ENCODE measurements at regions not wholly inside any gene's neighbourhood (a gene's known extent, or its start where the extent isn't known, plus 50 kb on each side); places are given as distances from the start of the nearest gene placed in this dataset.
"Not testable (repeated sequence)": the region's sequence is repeated elsewhere in the genome, so short reads cannot be mapped to it uniquely, and the experiment has no call there.

GRCh38 chr16:17977260-17977659, 359.3 kb downstream of the NPIPA8 start:
- DNase-seq: no peak

- DNase-seq: no peak
These were observed 364.0 kb downstream of the NPIPA8 start for GRCh38 chr16:17972460-17972943.

- DNase-seq: no peak
These were observed 365.7 kb downstream of the NPIPA8 start for GRCh38 chr16:17970816-17971331.

GRCh38 chr16:17970157-17970765, 366.3 kb downstream of the NPIPA8 start:
- no peak for DNase-seq

GRCh38 chr16:17965133-17965900, 371.2 kb downstream of the NPIPA8 start:
- no peak for DNase-seq

GRCh38 chr16:17964196-17964595, 372.3 kb downstream of the NPIPA8 start:
- no peak for DNase-seq

- no peak for DNase-seq
These were observed 373.2 kb downstream of the NPIPA8 start for GRCh38 chr16:17963185-17963836.

GRCh38 chr16:17962726-17963125, 373.8 kb downstream of the NPIPA8 start:
- DNase-seq: no peak

- not testable (repeated sequence) for DNase-seq
These were observed 374.7 kb downstream of the NPIPA8 start for GRCh38 chr16:17961822-17962221.

- DNase-seq: no peak
These were observed 385.2 kb downstream of the NPIPA8 start for GRCh38 chr16:17951378-17951777.

- DNase-seq: no peak
These were observed 386.6 kb downstream of the NPIPA8 start for GRCh38 chr16:17949982-17950250.

- DNase-seq: no peak
These were observed 387.2 kb downstream of the NPIPA8 start for GRCh38 chr16:17949141-17949981.

- DNase-seq: no peak
These were observed 388.9 kb downstream of the NPIPA8 start for GRCh38 chr16:17947637-17948036.

- DNase-seq: no peak
These were observed 389.4 kb downstream of the NPIPA8 start for GRCh38 chr16:17947165-17947564.

GRCh38 chr16:17945080-17945601, 391.4 kb downstream of the NPIPA8 start:
- DNase-seq: no peak

GRCh38 chr16:17944345-17944744, 392.2 kb downstream of the NPIPA8 start:
- DNase-seq: no peak

GRCh38 chr16:17942067-17942466, 394.5 kb downstream of the NPIPA8 start:
- no peak for DNase-seq

GRCh38 chr16:17940584-17941364, 395.8 kb downstream of the NPIPA8 start:
- no peak for DNase-seq

GRCh38 chr16:17939723-17940122, 396.8 kb downstream of the NPIPA8 start:
- DNase-seq: no peak

GRCh38 chr16:17939122-17939536, 397.4 kb downstream of the NPIPA8 start:
- DNase-seq: no peak

GRCh38 chr16:17938546-17938945, 398.0 kb downstream of the NPIPA8 start:
- DNase-seq: no peak
